Neural progenitor cell (in vitro differentiated cells): ENCODE measurements at regions not wholly inside any gene's neighbourhood (a gene's known extent, or its start where the extent isn't known, plus 50 kb on each side); places are given as distances from the start of the nearest gene placed in this dataset.

ENCODE experiments used
- CTCF ChIP-seq: fragments of 200-600 bp; sonication (generic); IDR thresholded peaks from 2 replicates; pipeline ENCODE4 v1.5.1; 2017; ENCODE audit warnings: antibody characterized with exemption, mild to moderate bottlenecking
- EZH2 ChIP-seq: fragments of 200-600 bp; sonication (generic); IDR thresholded peaks from 2 replicates; pipeline ENCODE4 v1.6.1; 2017; ENCODE audit warnings: antibody characterized with exemption, mild to moderate bottlenecking, moderate library complexity

- peak; percentile 62 for TF ChIP-seq CTCF
- TF ChIP-seq EZH2: no peak
Measured at GRCh38 chr2:222038067-222038802, 260.6 kb downstream of the PAX3 start.
